ENCODE measurements at regions not wholly inside any gene's neighbourhood (a gene's known extent, or its start where the extent isn't known, plus 50 kb on each side); places are given as distances from the start of the nearest gene placed in this dataset.
"Not testable (repeated sequence)": the region's sequence is repeated elsewhere in the genome, so short reads cannot be mapped to it uniquely, and the experiment has no call there.

GRCh38 chr14:43548368-43548767 lies 958.7 kb downstream of the FSCB start:
- DNase-seq (ENCODE audit: low spot score), result no peak

- DNase-seq (ENCODE audit: low spot score), result not testable (repeated sequence)
Observed at GRCh38 chr14:43547596-43547995, 959.5 kb downstream of the FSCB start.

DNA sequence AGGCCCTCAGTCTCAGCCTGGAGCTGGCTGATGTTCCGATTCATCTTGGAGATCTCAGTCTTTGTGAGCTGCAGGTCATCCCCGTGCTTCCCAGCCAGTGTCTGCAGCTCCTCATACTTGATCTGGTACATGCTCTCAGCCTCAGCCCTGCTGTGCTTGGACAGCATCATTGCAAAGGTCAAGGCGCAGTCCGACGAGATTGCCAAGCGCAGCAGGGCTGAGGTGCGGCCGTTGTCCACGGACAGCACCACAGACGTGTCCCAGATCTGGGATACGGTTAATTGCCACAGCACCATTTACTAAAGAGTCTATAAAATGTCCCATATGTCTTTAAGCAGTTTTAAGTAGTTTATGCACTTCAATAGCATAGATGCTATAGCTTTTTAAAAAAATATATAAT lies 965.7 kb downstream of the FSCB start:
- DNase-seq (ENCODE audit: low spot score), result no peak

DNA sequence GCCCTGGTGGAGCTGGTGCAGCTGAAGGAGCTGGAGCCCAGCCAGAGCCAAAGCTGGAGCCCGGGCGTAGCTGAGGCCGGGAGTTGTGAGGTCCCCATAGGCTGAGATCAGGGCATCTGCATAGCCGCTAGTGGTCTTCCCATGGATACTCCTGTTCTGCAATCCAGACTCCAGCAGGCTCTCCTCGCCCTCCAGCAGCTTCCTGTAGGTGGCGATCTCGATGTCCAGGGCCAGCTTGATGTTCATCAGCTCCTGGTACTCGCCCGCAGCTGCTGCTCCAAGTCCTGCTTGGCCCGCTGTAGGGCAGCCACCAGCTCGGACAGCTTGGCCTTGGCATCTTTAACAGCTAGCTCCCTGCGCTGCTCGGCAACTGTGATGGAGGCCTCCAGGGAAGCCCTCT lies 966.1 kb downstream of the FSCB start:
- DNase-seq (ENCODE audit: low spot score), result no peak

GRCh38 chr14:43539210-43539609 lies 967.9 kb downstream of the FSCB start:
- DNase-seq (ENCODE audit: low spot score), result no peak

DNA sequence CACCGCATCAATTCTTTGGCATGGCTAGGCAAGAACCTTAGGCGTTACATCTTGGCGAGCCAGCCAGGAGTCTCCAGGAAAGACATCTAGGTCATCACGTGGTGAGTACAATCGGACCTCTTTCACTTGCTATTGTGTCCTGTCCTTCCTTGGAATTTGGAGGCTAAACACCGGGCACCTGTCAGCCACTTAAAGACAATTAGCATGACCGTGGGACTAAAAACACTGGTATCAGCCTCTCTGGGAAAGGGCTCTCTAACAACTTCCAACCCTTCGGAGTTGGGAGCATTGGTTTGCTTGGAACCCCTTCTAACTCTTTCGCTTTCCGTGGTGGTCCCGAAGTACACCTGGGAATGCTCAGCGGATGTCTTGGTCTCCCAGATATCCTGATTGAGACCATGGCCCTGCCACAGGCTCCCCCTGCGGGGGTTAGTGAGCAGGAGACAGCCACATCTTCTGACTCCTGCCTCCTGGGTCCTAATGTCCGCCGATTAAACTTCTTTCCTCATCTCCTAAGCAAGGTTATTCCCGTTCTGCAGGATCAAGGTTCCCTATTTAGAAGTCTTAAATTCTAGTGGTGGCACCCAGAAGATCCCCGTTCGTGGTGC lies 971.7 kb downstream of the FSCB start:
- DNase-seq (ENCODE audit: low spot score), result no peak

DNA sequence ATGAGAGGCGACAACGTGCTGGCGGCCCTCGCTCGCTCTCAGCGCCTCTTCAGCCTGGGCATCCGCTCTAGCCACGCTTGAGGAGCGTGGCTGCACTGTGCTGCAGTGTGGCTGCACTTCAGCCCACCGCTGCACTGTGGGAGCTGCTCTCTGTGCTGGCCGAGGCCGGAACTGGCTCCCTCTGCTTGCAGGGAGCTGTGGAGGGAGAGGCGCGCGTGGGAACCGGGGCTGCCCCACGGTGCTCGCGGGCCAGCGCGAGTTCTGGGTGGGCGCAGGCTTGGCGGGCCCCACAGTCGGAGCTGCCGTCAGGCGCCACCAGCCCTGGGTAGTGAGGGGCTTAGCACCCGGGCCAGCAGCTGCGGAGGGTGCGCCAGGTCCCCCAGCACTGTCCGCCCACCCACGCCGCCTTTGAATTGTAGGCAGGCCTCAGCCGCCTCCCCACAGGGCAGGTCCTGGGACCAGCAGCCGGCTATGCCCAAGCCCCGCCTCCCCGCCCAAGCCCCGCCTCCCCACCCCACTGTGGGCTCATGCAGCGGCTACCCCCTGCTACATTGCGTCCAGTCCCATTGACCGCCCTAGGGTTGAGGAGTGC lies 974.2 kb downstream of the FSCB start:
- DNase-seq (ENCODE audit: low spot score), result no peak

DNA sequence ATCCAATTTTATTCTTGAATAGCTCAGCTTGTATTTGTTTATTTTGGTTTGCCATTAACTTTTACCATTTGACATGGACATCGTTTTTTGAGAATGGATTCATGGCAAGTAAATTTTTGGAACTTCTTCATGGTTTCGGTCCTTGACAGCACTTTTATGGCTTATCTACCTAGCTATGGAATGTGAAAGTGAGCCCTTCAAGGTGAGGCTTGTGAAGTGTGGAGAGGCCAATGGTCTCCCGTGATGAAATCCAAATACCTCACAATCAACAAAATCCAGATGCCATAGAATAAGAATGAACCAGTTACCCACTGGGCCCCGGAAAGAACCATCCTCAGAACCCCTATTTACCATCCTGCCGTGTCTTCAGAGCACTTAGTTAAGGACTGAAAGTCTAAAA lies 978.8 kb downstream of the FSCB start:
- no peak for DNase-seq (ENCODE audit: low spot score)

DNA sequence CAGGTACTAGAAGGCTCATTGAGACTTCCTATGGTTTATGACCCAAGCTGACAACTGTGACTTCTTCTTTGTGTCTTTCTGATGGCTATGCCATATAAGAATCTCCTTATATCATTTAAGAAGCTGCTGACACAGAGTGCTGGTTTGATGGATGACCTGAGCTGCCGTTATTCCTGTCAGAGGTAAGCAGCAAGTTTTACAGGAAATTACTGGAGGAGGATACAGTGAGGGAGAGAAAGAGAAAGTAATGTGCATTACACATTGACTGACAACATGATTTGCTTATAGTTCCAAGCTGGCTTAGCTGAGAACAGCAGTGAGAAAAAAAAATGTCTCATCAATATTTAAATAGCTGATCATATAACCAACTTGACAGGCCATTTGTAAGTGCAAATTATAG lies 981.4 kb downstream of the FSCB start:
- no peak for DNase-seq (ENCODE audit: low spot score)

- no peak for DNase-seq (ENCODE audit: low spot score)
Observed at GRCh38 chr14:43522901-43523300, 984.2 kb downstream of the FSCB start.

DNA sequence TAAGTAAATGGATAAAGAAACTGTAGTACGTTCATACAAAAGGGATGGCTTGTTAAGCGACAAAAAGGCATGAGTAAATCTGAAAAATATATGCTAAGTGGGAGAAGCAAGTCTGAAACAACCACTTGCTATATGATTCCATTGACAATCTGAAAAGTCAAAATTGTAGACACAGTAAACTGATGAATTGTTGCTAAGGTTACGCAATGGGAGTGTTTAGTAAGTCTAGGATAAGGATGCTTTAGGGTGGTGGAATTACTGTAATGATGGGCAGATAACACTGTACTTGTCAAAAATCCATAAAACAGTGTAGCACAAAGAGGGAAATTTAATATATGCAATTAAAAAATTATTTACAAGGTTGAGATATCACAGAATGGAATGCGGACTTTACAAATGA lies 984.9 kb downstream of the FSCB start:
- no peak for DNase-seq (ENCODE audit: low spot score)

DNA sequence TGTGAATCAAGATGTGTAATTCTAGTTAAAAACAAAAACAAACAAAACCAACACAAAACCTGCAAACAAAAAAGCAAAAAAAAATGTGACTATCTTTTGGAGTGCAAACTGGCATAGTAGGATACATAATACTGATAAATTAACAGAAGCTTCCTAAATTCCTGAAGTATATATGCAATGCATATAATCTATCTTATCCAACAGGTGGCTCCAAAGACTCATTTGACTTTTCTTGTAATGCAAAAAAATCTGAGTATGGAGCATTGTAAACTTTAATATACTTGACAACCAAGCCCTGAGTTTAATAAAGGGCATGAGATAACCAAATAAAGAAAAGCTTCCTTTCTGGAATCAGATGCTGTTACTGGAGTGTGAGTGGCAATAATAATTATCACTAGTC lies 1003.6 kb downstream of the FSCB start:
- DNase-seq (ENCODE audit: low spot score), result no peak

GRCh38 chr14:43492359-43492758 lies 1014.7 kb downstream of the FSCB start:
- DNase-seq (ENCODE audit: low spot score), result not testable (repeated sequence)

DNA sequence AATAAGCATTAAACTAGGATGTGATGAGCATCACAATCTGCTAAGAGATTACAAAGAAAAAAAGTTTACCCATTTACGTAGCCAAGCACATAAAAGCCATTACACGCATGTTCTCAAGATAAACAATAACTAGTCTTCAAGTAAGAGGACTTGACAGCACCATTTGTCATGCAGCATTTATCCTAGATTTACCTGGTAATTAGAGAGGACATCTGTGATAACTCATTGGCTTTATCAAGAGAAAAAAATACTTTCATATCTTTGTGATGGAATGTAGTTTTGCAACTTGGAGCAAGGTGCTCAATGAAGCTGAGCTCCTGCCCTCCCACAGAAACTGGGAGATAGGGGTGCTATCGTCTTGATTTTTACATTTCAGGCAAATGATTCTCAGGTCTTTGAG lies 1023.7 kb downstream of the FSCB start:
- DNase-seq (ENCODE audit: low spot score), result no peak

DNA sequence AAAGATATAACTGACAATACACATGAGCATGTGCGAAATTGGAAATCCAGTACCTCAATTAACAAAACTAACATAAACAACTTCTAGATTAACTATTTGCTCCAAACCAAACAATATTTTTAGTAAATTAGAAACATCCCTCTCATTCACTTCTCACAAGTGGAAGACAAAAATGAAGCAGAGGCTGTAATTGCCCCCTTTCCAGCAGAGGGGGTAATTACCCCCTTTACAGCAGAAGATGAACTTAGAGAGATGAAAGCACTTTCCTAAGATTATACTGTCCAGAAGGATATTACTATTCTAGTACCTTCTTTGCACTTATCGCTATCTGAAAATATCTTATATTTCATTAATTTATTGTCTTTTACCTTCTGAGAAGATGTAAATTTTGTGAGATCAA lies 1025.2 kb downstream of the FSCB start:
- no peak for DNase-seq (ENCODE audit: low spot score)

DNA sequence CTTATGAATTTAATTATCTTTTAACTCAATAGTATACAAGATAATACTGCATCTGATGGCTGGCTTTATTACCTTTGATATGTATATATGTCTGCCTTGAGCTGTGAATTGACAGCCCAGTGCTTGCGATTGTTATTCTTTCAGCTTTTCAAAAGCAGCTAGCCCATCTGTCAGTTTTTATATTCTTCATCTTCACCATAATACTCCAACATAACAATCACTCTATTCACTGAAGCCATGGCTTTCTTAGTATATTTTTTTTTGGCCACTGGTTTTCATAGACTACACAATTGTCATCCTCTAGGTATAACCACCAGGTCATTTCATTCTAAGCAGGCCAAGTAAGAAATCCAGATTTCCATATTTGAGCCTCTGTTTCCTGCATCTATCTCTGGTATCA lies 1026.1 kb downstream of the FSCB start:
- no peak for DNase-seq (ENCODE audit: low spot score)

DNA sequence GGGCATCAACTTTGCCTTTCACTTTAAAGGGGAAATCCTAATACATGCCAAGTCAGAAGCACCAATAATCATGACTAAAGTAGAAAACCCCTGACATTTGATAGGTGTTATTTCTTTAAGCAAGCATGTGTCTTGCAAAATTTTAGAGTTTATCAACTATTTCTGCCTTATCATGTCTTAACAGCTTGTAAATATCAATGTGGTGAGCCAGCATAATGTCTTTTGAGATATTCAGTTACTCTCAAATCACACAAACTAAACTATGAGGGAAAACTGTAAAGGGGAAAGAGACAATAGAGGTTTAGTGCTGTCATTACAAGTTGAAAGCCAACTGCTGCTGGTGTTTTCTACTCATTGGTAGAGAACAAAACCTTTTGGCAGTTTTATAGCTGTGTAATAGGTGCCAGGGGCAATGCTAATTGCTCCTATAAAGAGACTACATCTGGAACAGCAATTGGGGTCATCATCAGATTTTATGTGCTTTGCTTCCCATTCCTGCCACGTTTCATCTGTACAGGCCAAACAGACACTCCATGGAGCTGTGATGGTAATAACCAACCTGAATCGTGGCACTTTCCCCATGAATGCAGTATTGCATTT lies 1027.4 kb downstream of the FSCB start:
- DNase-seq (ENCODE audit: low spot score), result no peak

DNA sequence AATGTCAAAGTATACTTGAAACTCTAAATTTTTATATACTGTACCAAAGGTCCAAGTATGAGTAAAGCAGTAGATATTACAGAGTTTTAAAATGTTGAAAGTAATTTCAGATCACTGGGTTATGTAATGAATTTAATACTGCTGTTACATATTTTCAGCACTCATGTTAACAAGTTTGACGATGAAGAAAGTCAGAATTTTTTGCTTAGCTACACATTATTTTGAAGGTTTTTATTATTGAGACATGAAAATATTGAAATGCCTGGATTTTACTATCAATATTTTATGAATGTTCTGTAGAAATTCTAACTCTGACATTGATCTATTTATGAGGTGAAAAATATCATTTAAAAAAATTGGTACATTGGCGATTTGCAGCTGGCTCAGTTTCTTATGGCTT lies 1030.3 kb downstream of the FSCB start:
- no peak for DNase-seq (ENCODE audit: low spot score)

DNA sequence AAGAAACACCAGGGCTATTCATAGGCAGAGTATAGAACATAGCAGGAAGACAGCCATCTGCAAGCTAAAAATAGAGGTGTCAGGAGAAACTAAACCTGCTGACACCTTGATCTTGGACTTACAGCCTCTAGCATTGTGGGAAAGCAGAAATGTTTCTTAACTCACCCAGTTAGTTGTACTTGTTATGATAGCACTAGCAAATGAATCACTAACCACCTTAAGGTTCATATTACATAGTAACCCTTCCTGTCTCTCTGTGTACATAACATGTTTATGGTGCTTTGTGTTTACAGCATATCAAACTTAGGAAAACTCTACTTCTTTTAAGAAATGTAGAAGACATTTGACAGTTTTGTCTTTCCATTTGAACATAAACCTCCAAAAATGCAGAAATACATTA lies 1031.3 kb downstream of the FSCB start:
- no peak for DNase-seq (ENCODE audit: low spot score)

- DNase-seq (ENCODE audit: low spot score), result no peak
Observed at GRCh38 chr14:43471595-43471994, 1035.5 kb downstream of the FSCB start.

DNA sequence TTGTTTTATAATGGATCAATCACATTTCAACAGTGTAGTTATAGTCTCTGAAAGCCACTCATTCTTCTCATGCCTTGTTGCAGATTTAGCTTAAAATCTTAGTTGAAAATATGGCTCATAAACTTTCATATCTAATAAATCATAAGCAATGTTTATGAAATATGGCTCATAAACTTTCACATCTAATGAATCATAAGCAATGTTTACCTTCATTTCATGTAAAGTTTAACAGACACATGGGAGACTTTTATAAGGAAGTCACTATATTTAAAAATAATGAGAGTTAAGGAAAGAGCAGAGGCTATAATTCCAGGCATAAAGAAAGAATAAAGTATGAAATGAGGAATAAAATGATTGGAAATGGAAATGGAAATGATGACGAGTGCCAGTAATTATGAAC lies 1042.1 kb downstream of the FSCB start:
- no peak for DNase-seq (ENCODE audit: low spot score)

DNA sequence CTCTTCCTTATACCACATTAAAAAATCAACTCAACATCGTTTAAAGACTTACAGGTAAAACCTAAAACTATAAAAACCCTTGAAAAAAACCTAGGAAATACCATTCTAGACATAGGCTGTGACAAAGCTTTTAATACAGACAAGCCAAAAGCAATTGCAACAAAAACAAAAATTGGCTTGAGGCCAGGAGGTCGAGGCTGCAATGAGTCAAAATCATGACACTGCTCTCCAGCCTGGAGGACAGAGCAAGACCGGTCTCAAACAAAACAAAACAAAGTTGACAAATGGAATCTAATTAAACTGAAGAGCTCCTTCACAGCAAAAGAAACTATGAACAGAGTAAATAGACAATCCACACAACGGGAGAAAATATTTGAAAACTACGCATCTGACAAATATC lies 1057.8 kb downstream of the FSCB start:
- DNase-seq (ENCODE audit: low spot score), result no peak

DNA sequence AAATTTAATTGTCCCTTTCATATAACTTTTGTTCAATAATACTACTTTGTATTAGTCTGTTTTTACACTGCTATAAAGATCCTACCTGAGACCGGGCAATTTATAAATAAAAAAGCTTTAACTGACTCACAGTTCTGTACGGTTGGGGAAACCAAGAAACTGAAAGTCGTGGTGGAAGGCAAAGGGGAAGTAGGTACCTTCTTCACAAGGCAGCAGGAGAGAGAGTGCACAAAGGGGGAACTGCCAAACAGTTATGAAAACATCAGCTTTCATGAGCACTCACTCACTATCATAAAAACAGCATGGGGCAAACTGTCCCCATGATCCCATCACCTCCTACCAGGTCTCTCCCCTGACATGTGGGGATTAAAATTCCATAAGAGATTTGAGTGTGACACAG lies 1069.0 kb downstream of the FSCB start:
- no peak for DNase-seq (ENCODE audit: low spot score)

GRCh38 chr14:43418324-43418723 lies 1088.8 kb downstream of the FSCB start:
- no peak for DNase-seq (ENCODE audit: low spot score)
